Fibroblast of villous mesenchyme (primary cell): ENCODE measurements at regions not wholly inside any gene's neighbourhood (a gene's known extent, or its start where the extent isn't known, plus 50 kb on each side); places are given as distances from the start of the nearest gene placed in this dataset.
"Not testable (repeated sequence)": the region's sequence is repeated elsewhere in the genome, so short reads cannot be mapped to it uniquely, and the experiment has no call there.

Source experiments
- DNase-seq: peaks from one replicate; pipeline ENCODE4 v3.0.0-alpha.2; 2010; ENCODE audit warnings: low read depth
- H3K4me3 ChIP-seq: 2 replicates; pipeline ENCODE4 v1.5.1; 2011; ENCODE audit warnings: low read depth, mild to moderate bottlenecking, low read length
- TF ChIP-seq, protein P1 (sequence below): IDR thresholded peaks from 2 replicates; pipeline ENCODE4 v1.5.1; 2012; ENCODE audit warnings: low read depth, mild to moderate bottlenecking, low read length; ENCODE audit not compliant: insufficient read depth

DNA sequence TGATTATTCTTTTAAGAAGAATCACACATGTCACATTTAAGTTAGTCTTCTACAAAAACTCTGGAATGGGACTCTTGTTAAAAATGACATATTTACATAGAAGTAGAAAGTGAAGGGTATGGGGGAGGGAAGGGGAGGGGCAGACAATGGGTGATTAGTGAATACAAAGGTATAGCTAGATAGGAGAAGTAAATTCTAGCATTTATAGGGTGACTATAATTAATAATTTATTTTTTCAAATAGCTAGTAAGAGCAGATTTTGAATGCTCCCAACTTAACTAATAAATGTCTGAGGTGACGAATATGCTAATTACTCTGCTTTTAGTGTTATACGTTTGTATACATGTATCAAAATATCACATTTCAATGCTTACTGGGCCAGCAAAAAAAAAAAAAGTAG, 59.4 kb downstream of the BLTP3B start:
- no peak overlapping the region for H3K4me3 ChIP-seq
- no peak for DNase-seq
- TF ChIP-seq, protein P1, sequence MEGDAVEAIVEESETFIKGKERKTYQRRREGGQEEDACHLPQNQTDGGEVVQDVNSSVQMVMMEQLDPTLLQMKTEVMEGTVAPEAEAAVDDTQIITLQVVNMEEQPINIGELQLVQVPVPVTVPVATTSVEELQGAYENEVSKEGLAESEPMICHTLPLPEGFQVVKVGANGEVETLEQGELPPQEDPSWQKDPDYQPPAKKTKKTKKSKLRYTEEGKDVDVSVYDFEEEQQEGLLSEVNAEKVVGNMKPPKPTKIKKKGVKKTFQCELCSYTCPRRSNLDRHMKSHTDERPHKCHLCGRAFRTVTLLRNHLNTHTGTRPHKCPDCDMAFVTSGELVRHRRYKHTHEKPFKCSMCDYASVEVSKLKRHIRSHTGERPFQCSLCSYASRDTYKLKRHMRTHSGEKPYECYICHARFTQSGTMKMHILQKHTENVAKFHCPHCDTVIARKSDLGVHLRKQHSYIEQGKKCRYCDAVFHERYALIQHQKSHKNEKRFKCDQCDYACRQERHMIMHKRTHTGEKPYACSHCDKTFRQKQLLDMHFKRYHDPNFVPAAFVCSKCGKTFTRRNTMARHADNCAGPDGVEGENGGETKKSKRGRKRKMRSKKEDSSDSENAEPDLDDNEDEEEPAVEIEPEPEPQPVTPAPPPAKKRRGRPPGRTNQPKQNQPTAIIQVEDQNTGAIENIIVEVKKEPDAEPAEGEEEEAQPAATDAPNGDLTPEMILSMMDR = no peak

GRCh38 chr12:100078777-100079176, 63.9 kb downstream of the BLTP3B start:
- DNase-seq, H3K4me3 ChIP-seq: not testable (repeated sequence)

- peak; percentile 3 for DNase-seq
- no peak overlapping the region for H3K4me3 ChIP-seq
- TF ChIP-seq, protein P1 = peak; percentile 35
Observed at GRCh38 chr12:100077367-100077766, 65.3 kb downstream of the BLTP3B start.

DNA sequence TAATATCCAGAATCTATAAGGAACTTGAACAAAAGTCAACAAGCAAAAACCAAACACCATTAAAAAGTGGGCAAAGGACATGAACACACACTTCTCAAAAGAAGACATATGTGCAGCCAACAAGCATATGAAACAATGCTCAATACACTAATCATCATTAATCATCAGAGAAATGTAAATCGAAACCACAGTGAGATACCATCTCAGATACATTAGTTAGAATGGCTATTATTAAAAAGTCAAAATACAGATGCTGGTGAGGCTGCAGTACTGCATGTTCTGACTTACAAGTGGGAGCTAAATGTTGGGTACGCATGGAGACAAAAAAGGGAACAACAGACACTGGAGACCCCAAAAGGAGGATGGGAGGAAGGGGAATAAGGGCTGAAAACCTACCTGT, 67.1 kb downstream of the BLTP3B start:
- DNase-seq = no peak
- TF ChIP-seq, protein P1 = no peak
- H3K4me3 ChIP-seq = no peak overlapping the region

DNA sequence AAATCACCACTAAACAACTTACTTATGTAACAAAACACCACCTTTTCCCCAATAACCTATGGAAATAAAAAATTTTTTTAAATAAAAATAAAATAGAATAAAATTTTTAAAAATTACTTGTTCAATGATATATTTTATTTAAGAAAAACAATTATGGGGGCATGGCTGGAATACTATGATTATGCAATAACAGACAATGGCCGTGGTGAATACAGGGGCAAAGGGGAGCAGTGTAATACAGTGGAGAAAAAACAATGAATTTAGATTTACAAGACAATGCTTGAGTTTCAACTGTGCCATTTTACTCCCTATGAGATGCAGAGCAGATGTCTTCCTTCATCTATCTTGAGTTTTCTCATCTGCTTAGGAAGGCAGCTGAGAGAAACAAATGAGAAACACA, 72.9 kb downstream of the BLTP3B start:
- peak; percentile 53 for DNase-seq
- TF ChIP-seq, protein P1 = no peak
- H3K4me3 ChIP-seq = no peak overlapping the region

- TF ChIP-seq, protein P1 = no peak
- peak; percentile 45 for DNase-seq
- no peak overlapping the region for H3K4me3 ChIP-seq
Observed at GRCh38 chr12:100068305-100068704, 74.4 kb downstream of the BLTP3B start.

GRCh38 chr12:100061814-100062213, 77.1 kb upstream of the ANKS1B start:
- TF ChIP-seq, protein P1 = no peak
- no peak overlapping the region for H3K4me3 ChIP-seq
- no peak for DNase-seq

- TF ChIP-seq, protein P1 = peak; percentile 60
- H3K4me3 ChIP-seq = no peak overlapping the region
- peak; percentile 92 for DNase-seq
Observed at GRCh38 chr12:100058482-100059029, 73.8 kb upstream of the ANKS1B start.

DNA sequence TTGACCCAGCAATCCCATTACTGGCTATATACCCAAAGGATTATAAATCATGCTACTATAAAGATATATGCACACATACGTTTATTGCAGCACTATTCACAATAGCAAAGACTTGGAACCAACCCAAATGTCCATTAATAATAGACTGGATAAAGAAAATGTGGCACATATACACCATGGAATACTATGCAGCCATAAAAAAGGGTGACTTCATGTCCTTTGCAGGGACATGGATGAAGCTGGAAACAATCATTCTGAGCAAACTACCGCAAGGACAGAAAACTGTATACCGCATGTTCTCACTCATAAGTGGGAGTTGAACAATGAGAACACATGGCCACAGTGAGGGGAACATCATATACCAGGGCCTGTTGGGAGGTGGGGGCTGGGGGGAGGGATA, 61.5 kb upstream of the ANKS1B start:
- H3K4me3 ChIP-seq, DNase-seq: not testable (repeated sequence)
